ENCODE measurements at regions not wholly inside any gene's neighbourhood (a gene's known extent, or its start where the extent isn't known, plus 50 kb on each side); places are given as distances from the start of the nearest gene placed in this dataset.

- no peak for DNase-seq
Observed at GRCh38 chr17:69779378-69780214, 295.4 kb upstream of the KCNJ16 start.

GRCh38 chr17:69783865-69784264 is 291.2 kb upstream of the KCNJ16 start:
- no peak for DNase-seq

GRCh38 chr17:69788957-69789356 is 286.1 kb upstream of the KCNJ16 start:
- no peak for DNase-seq

- DNase-seq = no peak
Observed at GRCh38 chr17:69796078-69796477, 278.9 kb upstream of the KCNJ16 start.

GRCh38 chr17:69800870-69801269 is 274.2 kb upstream of the KCNJ16 start:
- no peak for DNase-seq

GRCh38 chr17:69801368-69801767 is 273.7 kb upstream of the KCNJ16 start:
- no peak for DNase-seq

GRCh38 chr17:69802045-69802740 is 272.8 kb upstream of the KCNJ16 start:
- no peak for DNase-seq

GRCh38 chr17:69809331-69809730 is 265.7 kb upstream of the KCNJ16 start:
- DNase-seq = no peak

- no peak for DNase-seq
Observed at GRCh38 chr17:69810326-69810965, 264.6 kb upstream of the KCNJ16 start.

- no peak for DNase-seq
Observed at GRCh38 chr17:69812240-69812837, 262.7 kb upstream of the KCNJ16 start.

GRCh38 chr17:69814031-69814430 is 261.0 kb upstream of the KCNJ16 start:
- DNase-seq = no peak

GRCh38 chr17:69815406-69815805 is 259.6 kb upstream of the KCNJ16 start:
- DNase-seq = no peak

- no peak for DNase-seq
Observed at GRCh38 chr17:69818467-69818866, 256.6 kb upstream of the KCNJ16 start.

GRCh38 chr17:69819316-69820087 is 255.5 kb upstream of the KCNJ16 start:
- no peak for DNase-seq

- DNase-seq = no peak
Observed at GRCh38 chr17:69820876-69821473, 254.1 kb upstream of the KCNJ16 start.

GRCh38 chr17:69822314-69822875 is 252.6 kb upstream of the KCNJ16 start:
- no peak for DNase-seq

- no peak for DNase-seq
Observed at GRCh38 chr17:69828087-69828486, 246.9 kb upstream of the KCNJ16 start.

GRCh38 chr17:69834494-69834893 is 240.5 kb upstream of the KCNJ16 start:
- no peak for DNase-seq

GRCh38 chr17:69851736-69852135 is 223.3 kb upstream of the KCNJ16 start:
- no peak for DNase-seq

GRCh38 chr17:69853541-69854224 is 221.3 kb upstream of the KCNJ16 start:
- DNase-seq = no peak

GRCh38 chr17:69854225-69854780 is 220.7 kb upstream of the KCNJ16 start:
- DNase-seq = no peak
